Thyroid gland (tissue), 4 donors: ENCODE measurements at regions not wholly inside any gene's neighbourhood (a gene's known extent, or its start where the extent isn't known, plus 50 kb on each side); places are given as distances from the start of the nearest gene placed in this dataset.

ENCODE experiments used
- CTCF ChIP-seq, 6 experiments: fragments of 200-600 bp in 3 of 6; fragments of 450-650 bp in 3 of 6; sonication (generic) in 3 of 6; IDR thresholded peaks; one replicate each; pipeline ENCODE4 v1.5.1; 2016 to 2019; ENCODE audit warnings: antibody characterized with exemption in 6 of 6, mild to moderate bottlenecking in 2 of 6, inconsistent platforms in 1 of 6, moderate library complexity in 1 of 6
- POLR2A ChIP-seq, 2 donors: fragments of 450-650 bp; IDR thresholded peaks; one replicate each; pipeline ENCODE4 v1.6.1; 2017; ENCODE audit warnings: antibody characterized with exemption in 2 of 2, mild to moderate bottlenecking in 2 of 2, moderate library complexity in 1 of 2

- TF ChIP-seq CTCF (IDR thresholded peaks at IDR 0.05) (no peak), POLR2A (IDR thresholded peaks at IDR 0.05) (no peak)
These were observed 718.0 kb downstream of the DACH1 start for GRCh38 chr13:71149046-71149445.
